Stimulated activated CD8-positive, alpha-beta memory T cell treated with anti-CD3 and anti-CD28 coated beads, Interleukin-7, amount 100 ng/mL, for 4 hours (primary cell): ENCODE measurements at regions not wholly inside any gene's neighbourhood (a gene's known extent, or its start where the extent isn't known, plus 50 kb on each side); places are given as distances from the start of the nearest gene placed in this dataset.

Source experiments
- DNase-seq, 2 donors: peaks; one replicate each; pipeline ENCODE4 v3.0.0-alpha.2; 2020; ENCODE audit warnings: low read depth in 2 of 2

- no peak for DNase-seq
Observed at GRCh38 chr9:16131264-16131663, 578.4 kb downstream of the CCDC171 start.

DNA sequence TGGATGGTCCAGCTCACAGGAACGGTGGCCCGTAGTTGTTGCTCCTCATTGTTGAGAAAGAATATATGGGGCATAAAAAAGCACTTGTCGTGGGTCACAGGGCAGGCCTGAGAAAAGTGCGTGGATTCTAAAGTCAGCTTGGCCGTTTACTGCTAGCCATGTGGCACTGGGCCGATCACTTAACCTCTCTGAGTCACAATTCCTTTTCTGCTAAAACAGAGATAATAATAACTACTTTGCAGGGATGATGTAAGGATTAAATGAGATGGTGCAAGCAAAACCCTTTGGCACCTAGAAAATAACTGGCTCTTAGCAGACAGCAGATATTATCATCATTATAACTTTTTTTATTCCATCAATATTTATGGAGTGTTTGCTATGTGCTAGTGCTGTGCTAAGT is 579.7 kb downstream of the CCDC171 start:
- DNase-seq: no peak

- no peak for DNase-seq
Observed at GRCh38 chr9:16133032-16133431, 580.2 kb downstream of the CCDC171 start.

GRCh38 chr9:16133556-16134227 is 580.8 kb downstream of the CCDC171 start:
- peak in 1 of 2 donors; percentile 1 for DNase-seq

- no peak for DNase-seq
Observed at GRCh38 chr9:16134351-16134750, 581.5 kb downstream of the CCDC171 start.

GRCh38 chr9:16135968-16136367 is 583.1 kb downstream of the CCDC171 start:
- no peak for DNase-seq

- DNase-seq: no peak
Observed at GRCh38 chr9:16136451-16136850, 583.6 kb downstream of the CCDC171 start.

DNA sequence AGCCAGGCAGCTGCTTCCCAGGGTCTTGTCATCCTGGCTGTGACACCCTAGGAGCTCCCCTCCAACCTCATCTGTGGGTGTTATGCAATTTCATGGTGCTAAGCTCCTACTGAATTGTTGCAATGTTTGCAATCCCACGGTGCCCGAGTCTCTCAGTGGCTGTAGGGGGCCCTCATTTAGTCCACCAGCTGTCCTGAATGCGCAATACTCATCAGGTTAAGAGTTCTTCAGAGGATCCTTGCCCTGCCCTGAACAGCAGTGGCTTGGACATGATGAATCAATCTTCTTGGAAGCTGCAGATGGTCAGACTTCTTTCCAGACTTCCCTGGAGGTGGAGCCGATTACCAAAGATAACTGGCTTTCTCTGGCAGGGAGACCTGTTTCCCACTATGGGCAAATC is 584.1 kb downstream of the CCDC171 start:
- no peak for DNase-seq

- no peak for DNase-seq
Observed at GRCh38 chr9:16138561-16139491, 586.0 kb downstream of the CCDC171 start.

- no peak for DNase-seq
Observed at GRCh38 chr9:16139774-16140173, 586.9 kb downstream of the CCDC171 start.

DNA sequence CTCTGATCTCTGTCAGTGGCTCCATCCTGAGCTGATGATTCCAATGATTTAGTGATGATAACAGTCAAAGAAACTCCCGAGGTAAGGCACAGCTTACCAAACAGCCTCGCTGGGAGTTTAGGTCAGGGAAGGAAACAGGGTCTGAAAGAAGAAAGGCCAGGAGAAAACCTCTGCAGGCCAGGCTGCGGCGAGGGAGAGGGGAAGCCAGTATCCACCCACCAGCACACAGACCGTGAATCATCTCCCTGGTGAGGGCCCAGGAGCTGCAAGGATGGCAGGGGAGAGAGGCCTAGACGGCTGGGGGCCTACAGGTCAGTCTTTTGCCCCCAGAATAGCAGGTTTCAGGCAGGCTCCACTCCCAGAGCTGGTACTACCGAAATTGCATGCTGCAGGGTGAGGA is 590.5 kb downstream of the CCDC171 start:
- DNase-seq: no peak

- DNase-seq: no peak
Observed at GRCh38 chr9:16143947-16144890, 591.4 kb downstream of the CCDC171 start.

- DNase-seq: no peak
Observed at GRCh38 chr9:16145196-16145950, 592.5 kb downstream of the CCDC171 start.

GRCh38 chr9:16147726-16148125 is 594.9 kb downstream of the CCDC171 start:
- no peak for DNase-seq

DNA sequence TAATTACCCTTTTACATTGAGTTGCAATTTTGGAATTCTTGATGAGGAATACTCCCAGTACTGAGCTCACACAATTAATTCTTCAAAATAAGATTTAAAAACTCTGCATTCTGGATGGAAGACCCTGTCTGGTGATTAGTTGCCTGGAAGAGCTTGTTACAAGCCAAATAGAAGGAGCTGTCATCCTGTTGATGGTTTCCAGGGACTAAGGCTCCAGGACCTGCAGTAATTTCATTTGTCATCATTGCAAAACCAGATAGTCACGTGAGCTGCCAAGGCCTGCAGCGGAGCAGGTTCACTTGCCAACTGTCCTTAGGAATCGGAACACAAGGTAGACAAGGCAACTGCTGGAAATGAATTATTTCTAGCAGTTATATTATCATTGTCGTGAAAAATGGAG is 597.7 kb downstream of the CCDC171 start:
- DNase-seq: no peak

GRCh38 chr9:16150938-16151650 is 598.3 kb downstream of the CCDC171 start:
- no peak for DNase-seq

- DNase-seq: no peak
Observed at GRCh38 chr9:16152276-16153101, 599.6 kb downstream of the CCDC171 start.

DNA sequence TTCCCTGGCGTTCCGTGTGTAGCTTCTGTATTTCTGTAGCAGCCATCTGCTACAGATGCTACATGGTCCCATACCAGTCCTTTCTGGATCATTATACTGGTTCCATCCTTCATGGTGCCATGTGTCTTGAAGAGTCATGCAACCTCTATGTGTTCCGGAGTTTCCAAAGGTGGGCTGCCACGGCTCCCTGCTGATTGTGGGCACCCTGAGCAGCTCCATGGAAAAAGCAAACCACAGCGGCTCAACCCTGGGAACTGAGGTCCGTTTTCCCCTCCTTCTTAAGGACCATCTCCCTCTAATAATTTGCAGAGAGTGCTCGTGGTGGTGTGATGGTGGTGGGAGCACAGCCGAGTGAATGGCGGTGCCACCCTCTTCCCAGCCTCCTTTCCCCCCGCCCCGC is 600.4 kb downstream of the CCDC171 start:
- no peak for DNase-seq

DNA sequence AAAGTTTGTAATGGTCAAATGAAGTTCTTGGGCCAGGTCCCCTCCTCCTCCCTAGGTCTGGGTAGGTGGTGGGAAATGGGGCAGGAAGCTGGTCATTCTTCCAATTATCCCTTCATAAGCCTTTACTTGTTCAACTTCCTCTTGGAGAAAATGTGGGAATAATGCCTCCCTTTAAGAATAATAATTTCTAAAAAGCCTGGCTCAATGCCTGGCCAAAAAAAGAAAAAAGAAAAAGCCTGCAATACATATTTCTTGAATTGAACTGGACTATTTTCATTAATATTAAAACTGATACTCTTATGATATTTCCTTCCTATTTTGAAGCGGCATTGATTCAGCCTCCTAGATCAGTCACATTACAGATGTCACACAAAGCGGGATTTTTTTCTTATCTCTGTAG is 600.9 kb downstream of the CCDC171 start:
- no peak for DNase-seq
